ENCODE measurements at regions not wholly inside any gene's neighbourhood (a gene's known extent, or its start where the extent isn't known, plus 50 kb on each side); places are given as distances from the start of the nearest gene placed in this dataset.

- Histone ChIP-seq H3K79me2 (ENCODE audit: low read depth) (no peaks in the 10 kb centered on the region), H4K20me1 (ENCODE audit: insufficient read depth) (no peaks in the 10 kb centered on the region), H3K27ac (no peak overlapping the region), H3K27me3 (ENCODE audit: insufficient read depth, low read depth) (peaks cover 46% of the 10 kb centered on the region), H3K9me2 (ENCODE audit: insufficient read depth) (peaks cover 7% of the 10 kb centered on the region; the same call in 1 of the 2 replicates), H3K36me3 (ENCODE audit: low read depth) (no peaks in the 10 kb centered on the region), H3K4me2 (no peak overlapping the region), H3K9me3 (ENCODE audit: insufficient read depth, low read depth) (no peaks in the 10 kb centered on the region), H3K4me3 (no peak overlapping the region), H3K4me1 (replicated peaks; ENCODE audit: insufficient read depth) (no peaks in the 10 kb centered on the region), H3F3A (ENCODE audit: insufficient read depth, low read depth) (no peaks in the 10 kb centered on the region), H2AFZ (no peak overlapping the region)
- CTCF ChIA-PET = no interaction called here
- TF ChIP-seq EZH2 (IDR thresholded peaks at IDR 0.05; ENCODE audit: low read depth) (no peak), CTCF (conservative IDR thresholded peaks at IDR 0.05) (no peak)
- intact Hi-C loops (cut with micrococcal nuclease; ENCODE audit: unreplicated experiment) = no loop called here
- BruUV-seq (replicated peaks) = no TSS peak
- POLR2A ChIA-PET (ENCODE audit: unreplicated experiment) = no interaction called here
- DNase-seq = no peak
These were observed 238.7 kb upstream of the SOX11 start for GRCh38 chr2:5453220-5454050.

- no peaks in the 10 kb centered on the region for H3K79me2 ChIP-seq (ENCODE audit: low read depth)
- DNase-seq = no peak
- no peaks in the 10 kb centered on the region for H3K9me3 ChIP-seq (ENCODE audit: insufficient read depth, low read depth)
- no peak overlapping the region for H3K4me3 ChIP-seq
- no peak overlapping the region for H3K4me2 ChIP-seq
- no peaks in the 10 kb centered on the region for H3F3A ChIP-seq (ENCODE audit: insufficient read depth, low read depth)
- BruUV-seq (replicated peaks) = no TSS peak
- H3K36me3 ChIP-seq (ENCODE audit: low read depth) = no peaks in the 10 kb centered on the region
- peaks cover 7% of the 10 kb centered on the region; the same call in 1 of the 2 replicates for H3K9me2 ChIP-seq (ENCODE audit: insufficient read depth)
- CTCF ChIA-PET = no interaction called here
- intact Hi-C loops (cut with micrococcal nuclease; ENCODE audit: unreplicated experiment) = no loop called here
- peaks cover 48% of the 10 kb centered on the region for H3K27me3 ChIP-seq (ENCODE audit: insufficient read depth, low read depth)
- H2AFZ ChIP-seq = no peak overlapping the region
- POLR2A ChIA-PET (ENCODE audit: unreplicated experiment) = no interaction called here
- TF ChIP-seq EZH2 (IDR thresholded peaks at IDR 0.05; ENCODE audit: low read depth) (no peak), CTCF (conservative IDR thresholded peaks at IDR 0.05) (no peak)
- H3K27ac ChIP-seq = no peak overlapping the region
- no peaks in the 10 kb centered on the region for H4K20me1 ChIP-seq (ENCODE audit: insufficient read depth)
- H3K4me1 ChIP-seq (replicated peaks; ENCODE audit: insufficient read depth) = no peaks in the 10 kb centered on the region
These were observed 238.2 kb upstream of the SOX11 start for GRCh38 chr2:5454051-5454390.

DNA sequence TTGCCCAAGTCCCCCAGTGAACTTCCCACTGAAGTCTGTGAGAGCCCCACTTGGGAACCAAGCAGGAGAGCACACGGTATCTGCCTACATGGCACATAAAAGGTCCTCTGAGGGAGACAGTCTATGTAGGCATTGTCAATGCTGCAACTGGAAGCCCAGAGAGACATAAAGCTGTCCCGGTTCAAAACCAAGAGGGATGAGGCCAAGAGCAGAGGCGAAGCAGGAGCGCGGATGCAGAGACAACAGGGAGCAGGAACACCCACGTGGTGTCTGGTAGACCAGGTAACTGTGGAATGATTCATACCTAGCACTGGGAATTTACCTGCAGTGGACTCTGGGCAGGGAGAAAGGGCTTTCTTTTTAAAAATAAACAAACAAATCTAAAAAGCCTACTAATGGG, 233.1 kb upstream of the SOX11 start:
- Histone ChIP-seq H3K27me3 (ENCODE audit: insufficient read depth, low read depth) (peaks cover 30% of the 10 kb centered on the region; the same call in 1 of the 2 replicates), H3K4me1 (replicated peaks; ENCODE audit: insufficient read depth) (no peaks in the 10 kb centered on the region), H3K9me3 (ENCODE audit: insufficient read depth, low read depth) (no peaks in the 10 kb centered on the region), H3K27ac (no peak overlapping the region), H3K9me2 (ENCODE audit: insufficient read depth) (0 out of 2 replicates have a peak, but pooled peaks cover 2% of the 10 kb centered on the region), H4K20me1 (ENCODE audit: insufficient read depth) (no peaks in the 10 kb centered on the region), H3K4me3 (no peak overlapping the region), H2AFZ (no peak overlapping the region), H3F3A (ENCODE audit: insufficient read depth, low read depth) (no peaks in the 10 kb centered on the region), H3K79me2 (ENCODE audit: low read depth) (no peaks in the 10 kb centered on the region), H3K36me3 (ENCODE audit: low read depth) (no peaks in the 10 kb centered on the region), H3K4me2 (no peak overlapping the region)
- no peak for DNase-seq
- intact Hi-C loops (cut with micrococcal nuclease; ENCODE audit: unreplicated experiment) = no loop called here
- CTCF ChIA-PET = no interaction called here
- TF ChIP-seq EZH2 (IDR thresholded peaks at IDR 0.05; ENCODE audit: low read depth) = no peak
- no peak for TF ChIP-seq CTCF (conservative IDR thresholded peaks at IDR 0.05)
- POLR2A ChIA-PET (ENCODE audit: unreplicated experiment) = no interaction called here
- no TSS peak for BruUV-seq (replicated peaks)
